GM10266 (cell line): ENCODE measurements at regions not wholly inside any gene's neighbourhood (a gene's known extent, or its start where the extent isn't known, plus 50 kb on each side); places are given as distances from the start of the nearest gene placed in this dataset.

Experiments used
- DNase-seq: peaks from one replicate; pipeline ENCODE4 v3.0.0; 2012; ENCODE audit errors: extremely low spot score
- CTCF ChIP-seq: IDR thresholded peaks from 2 replicates; pipeline ENCODE4 v1.5.1; 2012; ENCODE audit warnings: mild to moderate bottlenecking, low read depth; ENCODE audit not compliant: control insufficient read depth, insufficient read depth; ENCODE audit errors: missing control alignments

GRCh38 chr1:245045087-245045881, 109.5 kb upstream of the KIF26B start:
- TF ChIP-seq CTCF, result no peak
- no peak for DNase-seq

- no peak for TF ChIP-seq CTCF
- DNase-seq, result no peak
Observed at GRCh38 chr1:245043611-245043940, 111.2 kb upstream of the KIF26B start.

- no peak for DNase-seq
- TF ChIP-seq CTCF, result no peak
Observed at GRCh38 chr1:245041058-245041698, 113.6 kb upstream of the KIF26B start.

- no peak for TF ChIP-seq CTCF
- DNase-seq, result no peak
Observed at GRCh38 chr1:245039196-245039595, 115.6 kb upstream of the KIF26B start.

GRCh38 chr1:245036102-245036501, 118.7 kb upstream of the KIF26B start:
- no peak for TF ChIP-seq CTCF
- DNase-seq, result no peak

GRCh38 chr1:245031041-245031440, 123.7 kb upstream of the KIF26B start:
- no peak for DNase-seq

More at GRCh38 chr1:245031041-245031440, 123.7 kb upstream of the KIF26B start:
- TF ChIP-seq CTCF, result no peak
